Cardiac muscle cell (in vitro differentiated cells and primary cell): ENCODE measurements at regions not wholly inside any gene's neighbourhood (a gene's known extent, or its start where the extent isn't known, plus 50 kb on each side); places are given as distances from the start of the nearest gene placed in this dataset.
A peak's percentile ranks its signal among the peaks of the same experiment; 100 is the strongest.

Experiments
- DNase-seq, 2 donors: peaks; one replicate each; pipeline versions ENCODE4 v3.0.0 to v3.0.0-alpha.2; 2010 to 2017; ENCODE audit warnings: low read depth in 1 of 2, low spot score in 1 of 2
- H3K27ac ChIP-seq: fragments of 200-600 bp; sonication (generic); 2 replicates; pipeline ENCODE4 v1.5.1; 2016
- H3K27me3 ChIP-seq: fragments of 200-600 bp; sonication (generic); 2 replicates; pipeline ENCODE4 v1.6.0; 2016; ENCODE audit warnings: control low read depth
- H3K36me3 ChIP-seq: fragments of 200-600 bp; sonication (generic); 2 replicates; pipeline ENCODE4 v1.5.1; 2016; ENCODE audit warnings: control low read depth
- H3K4me1 ChIP-seq: fragments of 200-600 bp; sonication (generic); 2 replicates; pipeline ENCODE4 v1.8.1; 2017; ENCODE audit warnings: low read depth, mild to moderate bottlenecking, mixed run types
- H3K4me3 ChIP-seq: fragments of 200-600 bp; sonication (generic); 2 replicates; pipeline ENCODE4 v1.5.1; 2016; ENCODE audit warnings: mild to moderate bottlenecking
- H3K9me3 ChIP-seq: fragments of 200-600 bp; sonication (generic); 2 replicates; pipeline ENCODE4 v1.5.1; 2017; ENCODE audit warnings: low read depth, mild to moderate bottlenecking, control low read depth
- CTCF ChIP-seq: IDR thresholded peaks from 2 replicates; pipeline ENCODE4 v1.5.1; 2012; ENCODE audit warnings: low read depth, mild to moderate bottlenecking, low read length

- H3K4me1 ChIP-seq, result peaks cover 9% of the 10 kb centered on the region
- H3K27me3 ChIP-seq, result no peaks in the 10 kb centered on the region
- peak in 1 of 2 donors; percentile 84 for DNase-seq
- no peak for TF ChIP-seq CTCF
- H3K36me3 ChIP-seq, result no peaks in the 10 kb centered on the region
- H3K4me3 ChIP-seq, result no peak overlapping the region
- H3K27ac ChIP-seq, result peak overlapping the region; percentile 71
- H3K9me3 ChIP-seq, result no peaks in the 10 kb centered on the region
Measured at GRCh38 chr17:77349976-77350830, 209.4 kb downstream of the SEC14L1 start.

- peaks cover 12% of the 10 kb centered on the region for H3K4me1 ChIP-seq
- H3K9me3 ChIP-seq, result no peaks in the 10 kb centered on the region
Measured at GRCh38 chr17:77352441-77352840, 211.7 kb downstream of the SEC14L1 start.

GRCh38 chr17:77352996-77353395 lies 212.2 kb downstream of the SEC14L1 start:
- Histone ChIP-seq H3K9me3 (no peaks in the 10 kb centered on the region), H3K4me1 (peaks cover 12% of the 10 kb centered on the region), H3K27ac (no peak overlapping the region), H3K4me3 (no peak overlapping the region), H3K36me3 (no peaks in the 10 kb centered on the region), H3K27me3 (no peaks in the 10 kb centered on the region)
- DNase-seq, result no peak
- no peak for TF ChIP-seq CTCF

More at GRCh38 chr17:77352441-77352840, 211.7 kb downstream of the SEC14L1 start:
- Histone ChIP-seq H3K27ac (no peak overlapping the region), H3K4me3 (no peak overlapping the region), H3K36me3 (no peaks in the 10 kb centered on the region), H3K27me3 (no peaks in the 10 kb centered on the region)
- no peak for DNase-seq
- no peak for TF ChIP-seq CTCF

- H3K4me3 ChIP-seq, result no peak overlapping the region
- H3K4me1 ChIP-seq, result peaks cover 14% of the 10 kb centered on the region
- H3K36me3 ChIP-seq, result no peaks in the 10 kb centered on the region
- no peak for TF ChIP-seq CTCF
- H3K27me3 ChIP-seq, result no peaks in the 10 kb centered on the region
- no peak overlapping the region for H3K27ac ChIP-seq
- DNase-seq, result peak in 1 of 2 donors; percentile 17
- no peaks in the 10 kb centered on the region for H3K9me3 ChIP-seq
Measured at GRCh38 chr17:77353684-77354419, 213.1 kb downstream of the SEC14L1 start.

GRCh38 chr17:77354420-77354669 lies 213.6 kb downstream of the SEC14L1 start:
- Histone ChIP-seq H3K4me1 (peaks cover 18% of the 10 kb centered on the region), H3K27me3 (no peaks in the 10 kb centered on the region), H3K36me3 (no peaks in the 10 kb centered on the region), H3K4me3 (no peak overlapping the region), H3K27ac (no peak overlapping the region), H3K9me3 (no peaks in the 10 kb centered on the region)
- no peak for DNase-seq
- no peak for TF ChIP-seq CTCF
